HFFc6 (cell line): ENCODE measurements at regions not wholly inside any gene's neighbourhood (a gene's known extent, or its start where the extent isn't known, plus 50 kb on each side); places are given as distances from the start of the nearest gene placed in this dataset.

Experiments
- DNase-seq: peaks from one replicate; pipeline ENCODE4 v3.0.0-alpha.2; 2018
- H3K27ac Mint-ChIP-seq: 2 replicates; pipeline ENCODE4 v1.8.0; 2020; ENCODE audit warnings: mild to moderate bottlenecking, mixed read lengths
- H3K27me3 Mint-ChIP-seq: 2 replicates; pipeline ENCODE4 v1.8.0; 2021; ENCODE audit warnings: mild to moderate bottlenecking, moderate library complexity, mixed read lengths; ENCODE audit not compliant: insufficient read depth
- H3K36me3 Mint-ChIP-seq: 2 replicates; pipeline ENCODE4 v1.8.0; 2021; ENCODE audit warnings: low read depth, mixed read lengths
- H3K4me1 Mint-ChIP-seq: 2 replicates; pipeline ENCODE4 v1.8.0; 2020; ENCODE audit warnings: low read depth, mixed read lengths
- H3K4me3 Mint-ChIP-seq: 2 replicates; pipeline ENCODE4 v1.8.0; 2020; ENCODE audit warnings: mild to moderate bottlenecking, moderate library complexity, mixed read lengths
- H3K9me3 Mint-ChIP-seq: 2 replicates; pipeline ENCODE4 v1.8.0; 2020; ENCODE audit warnings: mild to moderate bottlenecking, mixed read lengths
- CTCF ChIP-seq: fragments of 200-600 bp; sonication (generic); IDR thresholded peaks from 2 replicates; pipeline ENCODE4 v1.5.0; 2021; ENCODE audit warnings: antibody characterized with exemption, mild to moderate bottlenecking

DNA sequence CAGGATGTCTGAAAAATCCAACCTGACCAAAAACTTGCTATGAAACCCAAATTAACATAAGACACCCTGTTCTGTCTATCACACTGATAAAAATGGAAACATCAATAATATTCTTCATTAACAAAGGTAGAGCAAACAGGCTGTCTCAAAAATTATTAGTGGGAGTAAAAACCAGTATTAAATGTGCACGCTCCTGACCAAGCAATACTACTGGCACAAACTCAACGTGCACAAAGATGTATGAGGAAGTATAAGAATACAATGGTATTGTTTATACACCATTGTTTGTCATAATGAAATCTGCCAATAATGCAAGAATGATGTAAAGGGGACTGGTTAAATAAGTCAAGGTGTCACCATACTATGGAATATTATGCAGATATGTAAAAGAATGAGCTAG is 288.5 kb downstream of the MN1 start:
- Mint-ChIP-seq H3K27me3 (no peaks in the 10 kb centered on the region), H3K4me1 (peaks cover 48% of the 10 kb centered on the region)
- no peak for TF ChIP-seq CTCF

GRCh38 chr22:27514601-27515523 is 286.7 kb downstream of the MN1 start:
- Mint-ChIP-seq H3K36me3 (no peaks in the 10 kb centered on the region), H3K4me1 (peaks cover 37% of the 10 kb centered on the region), H3K27me3 (no peaks in the 10 kb centered on the region), H3K4me3 (no peak overlapping the region), H3K9me3 (no peaks in the 10 kb centered on the region), H3K27ac (no peak overlapping the region)
- TF ChIP-seq CTCF = no peak
- no peak for DNase-seq

More for the DNA sequence above, 288.5 kb downstream of the MN1 start:
- peak overlapping the region; percentile 55 for H3K4me3 Mint-ChIP-seq
- H3K27ac Mint-ChIP-seq = peak overlapping the region; percentile 79
- no peaks in the 10 kb centered on the region for H3K9me3 Mint-ChIP-seq
- H3K36me3 Mint-ChIP-seq = no peaks in the 10 kb centered on the region
- no peak for DNase-seq

DNA sequence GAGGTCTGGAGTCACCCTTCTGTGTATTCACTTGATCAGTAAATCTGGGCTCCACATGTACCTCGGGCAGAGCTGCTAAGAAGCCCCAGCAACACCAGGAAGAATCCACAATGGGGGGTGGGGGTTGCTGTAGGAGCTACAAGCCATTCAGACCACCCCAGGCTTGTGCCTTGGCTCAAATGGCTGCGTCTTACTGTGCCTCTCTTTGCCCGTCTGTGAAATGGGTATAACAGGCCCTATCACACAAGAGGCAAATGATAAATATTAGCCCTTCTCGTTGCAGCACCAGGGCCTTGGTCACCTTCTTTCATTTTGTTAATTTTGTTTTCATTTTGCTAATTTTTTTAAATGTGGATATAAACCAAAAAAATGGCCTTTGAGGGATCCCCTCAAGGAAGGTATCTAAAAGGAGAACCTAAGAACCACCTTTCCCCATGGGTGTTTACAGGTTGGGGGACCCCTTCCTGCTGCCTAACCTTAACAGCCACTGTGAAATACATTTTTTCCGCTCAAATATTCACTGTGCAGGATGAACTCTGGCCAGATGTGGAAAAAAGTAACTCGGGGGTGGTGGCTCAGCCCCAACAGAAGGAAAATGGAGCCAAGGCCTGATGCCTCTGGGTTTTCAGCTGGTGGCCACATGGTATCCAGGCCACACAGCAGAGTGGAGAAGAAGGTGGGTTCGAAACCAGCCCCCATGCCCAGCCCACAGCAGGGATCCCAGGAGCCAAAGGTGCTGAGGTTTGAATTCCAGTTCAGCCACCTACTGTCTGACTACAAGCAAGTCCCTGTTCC is 284.0 kb downstream of the MN1 start:
- peaks cover 15% of the 10 kb centered on the region for H3K4me1 Mint-ChIP-seq
- H3K4me3 Mint-ChIP-seq = no peak overlapping the region
- peaks cover under 1% of the 10 kb centered on the region; the same call in 1 of the 2 replicates for H3K27me3 Mint-ChIP-seq
- DNase-seq = no peak
- no peak for TF ChIP-seq CTCF
- no peak overlapping the region for H3K27ac Mint-ChIP-seq
- no peaks in the 10 kb centered on the region for H3K36me3 Mint-ChIP-seq
- no peaks in the 10 kb centered on the region for H3K9me3 Mint-ChIP-seq

- Mint-ChIP-seq H3K27me3 (peaks cover 2% of the 10 kb centered on the region; the same call in 1 of the 2 replicates), H3K9me3 (no peaks in the 10 kb centered on the region), H3K4me1 (peaks cover 7% of the 10 kb centered on the region), H3K4me3 (no peak overlapping the region), H3K27ac (no peak overlapping the region), H3K36me3 (no peaks in the 10 kb centered on the region)
- no peak for TF ChIP-seq CTCF
- no peak for DNase-seq
Measured at GRCh38 chr22:27518531-27519340, 282.8 kb downstream of the MN1 start.

GRCh38 chr22:27523711-27524110 is 277.8 kb downstream of the MN1 start:
- no peak overlapping the region for H3K4me3 Mint-ChIP-seq
- H3K9me3 Mint-ChIP-seq = no peaks in the 10 kb centered on the region
- DNase-seq = no peak
- no peaks in the 10 kb centered on the region for H3K4me1 Mint-ChIP-seq
- TF ChIP-seq CTCF = no peak
- H3K36me3 Mint-ChIP-seq = no peaks in the 10 kb centered on the region
- H3K27ac Mint-ChIP-seq = no peak overlapping the region
- peaks cover 14% of the 10 kb centered on the region for H3K27me3 Mint-ChIP-seq
